CD14-positive monocyte (primary cell): ENCODE measurements at regions not wholly inside any gene's neighbourhood (a gene's known extent, or its start where the extent isn't known, plus 50 kb on each side); places are given as distances from the start of the nearest gene placed in this dataset.

Source experiments
- DNase-seq, 3 donors: peaks; one replicate each; pipeline ENCODE4 v3.0.0-alpha.2; 2011 to 2022
- H2AFZ ChIP-seq: 2 replicates; pipeline ENCODE4 v1.6.0; 2012; ENCODE audit warnings: mild to moderate bottlenecking, low read depth, low read length, inconsistent platforms; ENCODE audit not compliant: insufficient read depth, poor library complexity, severe bottlenecking
- H3K27ac ChIP-seq, 2 donors: 1 replicate in 1 of 2; 2 replicates in 1 of 2; pipeline ENCODE4 v1.5.1; 2012 to 2013; ENCODE audit warnings: low read length in 2 of 2, control low read depth in 1 of 2, inconsistent platforms in 1 of 2, low read depth in 1 of 2, mild to moderate bottlenecking in 1 of 2
- H3K27me3 ChIP-seq, 2 donors: one replicate each; pipeline versions ENCODE4 v1.6.0 to v1.6.1; 2011 to 2013; ENCODE audit warnings: low read length in 2 of 2; ENCODE audit not compliant: control insufficient read depth in 2 of 2, insufficient read depth in 2 of 2
- H3K36me3 ChIP-seq, 2 donors: replicated peaks in 1 of 2; 1 replicate in 1 of 2; 2 replicates in 1 of 2; pipeline versions ENCODE4 v1.5.1 to v1.6.1; 2012 to 2013; ENCODE audit warnings: low read length in 2 of 2, control low read depth in 1 of 2, inconsistent platforms in 1 of 2, mild to moderate bottlenecking in 1 of 2; ENCODE audit not compliant: insufficient read depth in 2 of 2, control insufficient read depth in 1 of 2
- H3K4me1 ChIP-seq, 2 donors: 1 replicate in 1 of 2; 2 replicates in 1 of 2; pipeline versions ENCODE4 v1.5.1 to v1.6.1; 2012 to 2013; ENCODE audit warnings: low read length in 2 of 2, control low read depth in 1 of 2, inconsistent platforms in 1 of 2, mild to moderate bottlenecking in 1 of 2, moderate library complexity in 1 of 2; ENCODE audit not compliant: insufficient read depth in 2 of 2, control insufficient read depth in 1 of 2
- H3K4me2 ChIP-seq: replicated peaks from 2 replicates; pipeline ENCODE3; 2012; ENCODE audit warnings: low read length, moderate library complexity, mild to moderate bottlenecking; ENCODE audit not compliant: poor library complexity, severe bottlenecking; ENCODE audit errors: extremely low read depth
- H3K4me3 ChIP-seq, 3 experiments: fragments of 200-600 bp in 1 of 3; sonication (generic) in 1 of 3; replicated peaks in 1 of 3; 1 replicate in 2 of 3; 2 replicates in 1 of 3; pipeline ENCODE4 v1.5.1; 2011 to 2013; ENCODE audit warnings: low read length in 3 of 3, mild to moderate bottlenecking in 3 of 3, control low read depth in 2 of 3, low read depth in 2 of 3, inconsistent platforms in 1 of 3, moderate library complexity in 1 of 3
- H3K79me2 ChIP-seq: 2 replicates; pipeline ENCODE4 v1.6.0; 2012; ENCODE audit warnings: mild to moderate bottlenecking, control low read depth, inconsistent platforms, low read length, moderate library complexity; ENCODE audit not compliant: insufficient read depth
- H3K9ac ChIP-seq: 2 replicates; pipeline ENCODE4 v1.6.0; 2017; ENCODE audit warnings: low read length, mild to moderate bottlenecking; ENCODE audit not compliant: insufficient read depth, poor library complexity, severe bottlenecking
- H3K9me3 ChIP-seq, 2 donors: replicated peaks in 1 of 2; 1 replicate in 1 of 2; 2 replicates in 1 of 2; pipeline versions ENCODE4 v1.5.1 to v1.6.1; 2012 to 2013; ENCODE audit warnings: low read length in 2 of 2, control low read depth in 1 of 2; ENCODE audit not compliant: control insufficient read depth in 1 of 2, insufficient read depth in 1 of 2
- H4K20me1 ChIP-seq: 2 replicates; pipeline ENCODE4 v1.6.0; 2012; ENCODE audit warnings: mild to moderate bottlenecking, low read length, control low read depth, moderate library complexity; ENCODE audit not compliant: insufficient read depth
- H3K27ac Mint-ChIP-seq, 7 donors: one replicate each; pipeline ENCODE4 v1.8.0; 2020; ENCODE audit warnings: mild to moderate bottlenecking in 7 of 7, mixed read lengths in 7 of 7, moderate library complexity in 6 of 7, inconsistent platforms in 2 of 7
- H3K27me3 Mint-ChIP-seq, 3 donors: one replicate each; pipeline ENCODE4 v1.8.0; 2021 to 2022; ENCODE audit warnings: low read depth in 3 of 3, mild to moderate bottlenecking in 3 of 3, mixed read lengths in 3 of 3, moderate library complexity in 3 of 3, inconsistent platforms in 1 of 3
- H3K36me3 Mint-ChIP-seq, 2 donors: one replicate each; pipeline ENCODE4 v1.8.0; 2020; ENCODE audit warnings: mixed read lengths in 2 of 2, inconsistent platforms in 1 of 2, mild to moderate bottlenecking in 1 of 2
- H3K4me1 Mint-ChIP-seq: one replicate; pipeline ENCODE4 v1.8.0; 2020; ENCODE audit warnings: mild to moderate bottlenecking, mixed read lengths
- H3K4me3 Mint-ChIP-seq, 2 donors: one replicate each; pipeline ENCODE4 v1.8.0; 2020; ENCODE audit warnings: mild to moderate bottlenecking in 2 of 2, mixed read lengths in 2 of 2, moderate library complexity in 1 of 2
- H3K9me3 Mint-ChIP-seq, 7 donors: one replicate each; pipeline ENCODE4 v1.8.0; 2020 to 2022; ENCODE audit warnings: mixed read lengths in 7 of 7, mild to moderate bottlenecking in 6 of 7, moderate library complexity in 6 of 7, inconsistent platforms in 2 of 7
- WGBS: methylation state at CpG from one replicate; pipeline ENCODE4 v1.1.5; 2013; ENCODE audit warnings: missing lambda C conversion rate; ENCODE audit not compliant: insufficient coverage; 5-methylcytosine and 5-hydroxymethylcytosine counted together
- intact Hi-C, 2 donors: fragments of 100-400 bp; cut with micrococcal nuclease; formaldehyde crosslinking; loops; one replicate each; pipeline versions ENCODE4 v1.15.0 to v1.15.1; 2023
- TF ChIP-seq, protein P1 (sequence below): fragments of 200-600 bp; IDR thresholded peaks from one replicate; pipeline ENCODE4 v1.8.0; 2022; ENCODE audit warnings: antibody characterized with exemption, mild to moderate bottlenecking

DNA sequence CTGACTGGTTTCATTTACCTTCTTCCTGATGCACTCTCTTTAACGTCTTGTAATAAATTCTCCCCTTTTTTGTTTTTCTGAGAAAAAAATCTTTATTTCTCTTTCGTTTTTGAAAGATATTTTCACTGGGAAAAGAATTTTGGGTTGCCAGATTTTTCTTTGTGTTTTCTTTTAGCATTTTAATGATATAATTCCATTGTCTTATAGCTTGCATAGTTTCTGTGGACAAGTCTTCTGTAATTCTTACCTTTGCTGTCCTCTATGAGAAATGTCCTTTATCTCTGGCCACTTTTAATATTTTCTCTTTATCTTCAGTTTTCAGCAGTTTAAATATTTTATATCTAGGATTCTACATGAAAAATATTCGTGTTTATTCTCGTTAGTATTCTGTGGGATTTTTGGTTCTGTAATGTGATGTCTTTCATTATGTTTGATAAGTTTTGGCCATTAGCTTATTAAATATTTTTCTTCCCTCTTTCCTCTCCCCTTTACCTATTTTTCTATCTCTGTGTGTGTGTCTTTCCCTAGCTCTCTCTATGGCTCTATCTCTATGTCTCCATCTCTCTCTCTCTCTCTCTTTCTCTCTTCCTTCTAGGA is 236.5 kb downstream of the C16orf95 start:
- H3K79me2 ChIP-seq, result no peaks in the 10 kb centered on the region
- DNase-seq, result no peak
- Mint-ChIP-seq H3K4me3 (no peak overlapping the region), H3K36me3 (no peaks in the 10 kb centered on the region), H3K27ac (no peak overlapping the region), H3K27me3 (peaks cover 0 to 8% (median 2%) of the 10 kb centered on the region in 3 donors), H3K9me3 (peaks cover 22 to 46% (median 40%) of the 10 kb centered on the region in 7 donors), H3K4me1 (peaks cover 2% of the 10 kb centered on the region)
- H3K36me3 ChIP-seq, result no peaks in the 10 kb centered on the region
- intact Hi-C loops, result no loop called here
- H3K9ac ChIP-seq, result no peak overlapping the region
- no peak overlapping the region for H2AFZ ChIP-seq
- no peaks in the 10 kb centered on the region for H3K4me1 ChIP-seq
- TF ChIP-seq, protein P1, sequence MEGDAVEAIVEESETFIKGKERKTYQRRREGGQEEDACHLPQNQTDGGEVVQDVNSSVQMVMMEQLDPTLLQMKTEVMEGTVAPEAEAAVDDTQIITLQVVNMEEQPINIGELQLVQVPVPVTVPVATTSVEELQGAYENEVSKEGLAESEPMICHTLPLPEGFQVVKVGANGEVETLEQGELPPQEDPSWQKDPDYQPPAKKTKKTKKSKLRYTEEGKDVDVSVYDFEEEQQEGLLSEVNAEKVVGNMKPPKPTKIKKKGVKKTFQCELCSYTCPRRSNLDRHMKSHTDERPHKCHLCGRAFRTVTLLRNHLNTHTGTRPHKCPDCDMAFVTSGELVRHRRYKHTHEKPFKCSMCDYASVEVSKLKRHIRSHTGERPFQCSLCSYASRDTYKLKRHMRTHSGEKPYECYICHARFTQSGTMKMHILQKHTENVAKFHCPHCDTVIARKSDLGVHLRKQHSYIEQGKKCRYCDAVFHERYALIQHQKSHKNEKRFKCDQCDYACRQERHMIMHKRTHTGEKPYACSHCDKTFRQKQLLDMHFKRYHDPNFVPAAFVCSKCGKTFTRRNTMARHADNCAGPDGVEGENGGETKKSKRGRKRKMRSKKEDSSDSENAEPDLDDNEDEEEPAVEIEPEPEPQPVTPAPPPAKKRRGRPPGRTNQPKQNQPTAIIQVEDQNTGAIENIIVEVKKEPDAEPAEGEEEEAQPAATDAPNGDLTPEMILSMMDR, result no peak
- peaks cover 25 to 26% of the 10 kb centered on the region in 2 donors for H3K9me3 ChIP-seq
- no peaks in the 10 kb centered on the region for H3K27me3 ChIP-seq
- H3K4me2 ChIP-seq, result no peak overlapping the region
- no peak overlapping the region for H3K4me3 ChIP-seq
- no peak overlapping the region for H3K27ac ChIP-seq
- WGBS, result no CpG with 5 or more reads among the region's 4 CpGs
- no peaks in the 10 kb centered on the region for H4K20me1 ChIP-seq

DNA sequence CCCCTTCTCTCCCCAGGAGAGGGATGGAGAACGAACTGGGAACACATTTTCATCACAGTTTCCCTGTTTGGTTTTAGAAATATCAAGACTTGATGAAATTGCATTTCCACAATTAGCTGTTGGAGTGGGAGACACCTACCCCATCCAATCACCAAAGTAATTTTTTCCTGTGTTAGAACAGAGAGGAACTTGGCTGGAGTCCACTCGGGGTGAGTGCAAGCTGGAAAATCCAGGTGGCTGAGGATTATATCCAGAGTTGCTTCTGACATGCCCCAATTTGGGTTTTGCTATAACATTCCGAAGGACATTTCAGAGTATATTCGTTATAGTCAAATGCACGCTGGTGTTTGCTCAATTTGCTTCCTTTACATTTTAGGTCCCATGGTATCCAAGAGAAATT is 231.8 kb downstream of the C16orf95 start:
- Mint-ChIP-seq H3K27me3 (peaks cover 2 to 12% (median 5%) of the 10 kb centered on the region in 3 donors), H3K4me3 (no peak overlapping the region), H3K36me3 (no peaks in the 10 kb centered on the region), H3K27ac (no peak overlapping the region), H3K9me3 (peaks cover 13 to 41% (median 30%) of the 10 kb centered on the region in 7 donors), H3K4me1 (no peaks in the 10 kb centered on the region)
- no peak overlapping the region for H3K9ac ChIP-seq
- 93% methylated on average over 4 of the region's 5 CpGs for WGBS
- no peak for DNase-seq
- no peaks in the 10 kb centered on the region for H3K79me2 ChIP-seq
- TF ChIP-seq, protein P1, result no peak
- H3K27ac ChIP-seq, result no peak overlapping the region
- no peak overlapping the region for H3K4me2 ChIP-seq
- no peaks in the 10 kb centered on the region for H4K20me1 ChIP-seq
- no peaks in the 10 kb centered on the region for H3K36me3 ChIP-seq
- no peaks in the 10 kb centered on the region for H3K4me1 ChIP-seq
- H2AFZ ChIP-seq, result no peak overlapping the region
- intact Hi-C loops, result no loop called here
- peaks cover 21 to 25% of the 10 kb centered on the region in 2 donors for H3K9me3 ChIP-seq
- no peaks in the 10 kb centered on the region for H3K27me3 ChIP-seq
- no peak overlapping the region for H3K4me3 ChIP-seq
